ENCODE measurements at regions not wholly inside any gene's neighbourhood (a gene's known extent, or its start where the extent isn't known, plus 50 kb on each side); places are given as distances from the start of the nearest gene placed in this dataset.

DNA sequence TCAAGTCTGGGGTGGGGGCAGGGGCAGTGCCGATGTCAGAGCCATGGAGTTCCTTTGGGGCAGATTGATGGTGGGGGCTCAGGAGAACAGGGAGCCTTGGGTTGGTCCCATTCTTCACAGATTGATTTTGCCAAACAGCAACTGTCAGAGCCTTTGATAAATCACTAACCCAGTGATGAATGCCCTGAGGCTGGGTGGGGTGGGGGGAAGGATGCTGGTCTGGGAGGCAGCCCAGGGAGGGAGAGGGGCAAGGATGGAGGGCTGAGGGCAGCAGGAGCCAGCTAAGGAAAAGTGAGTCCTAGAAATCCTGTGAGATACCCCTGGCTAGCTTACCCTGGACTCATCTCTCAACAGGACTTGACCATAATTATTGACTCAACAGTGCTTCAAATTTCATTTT is 60.1 kb upstream of the ARAP3 start:
- H3K79me2 ChIP-seq (ENCODE audit: insufficient read depth, low read length) = no peaks in the 10 kb centered on the region
- H3K27ac Mint-ChIP-seq = no peak overlapping the region
- no peak overlapping the region for H2AFZ ChIP-seq (ENCODE audit: insufficient read depth, low read depth, low read length, poor library complexity, severe bottlenecking)
- H3K4me3 ChIP-seq (replicated peaks in 1 of 3; ENCODE audit: low read depth in 2 of 3, low read length in 3 of 3) = no peak overlapping the region
- H3K4me1 Mint-ChIP-seq = no peaks in the 10 kb centered on the region
- H3K27me3 ChIP-seq (ENCODE audit: control insufficient read depth in 2 of 2, insufficient read depth in 2 of 2, low read length in 2 of 2) = peaks cover 0 to 4% of the 10 kb centered on the region in 2 donors
- DNase-seq = no peak
- WGBS (ENCODE audit: insufficient coverage) = no CpG with 5 or more reads among the region's 1 CpG
- no peak overlapping the region for H3K4me3 Mint-ChIP-seq
- TF ChIP-seq, protein P1, sequence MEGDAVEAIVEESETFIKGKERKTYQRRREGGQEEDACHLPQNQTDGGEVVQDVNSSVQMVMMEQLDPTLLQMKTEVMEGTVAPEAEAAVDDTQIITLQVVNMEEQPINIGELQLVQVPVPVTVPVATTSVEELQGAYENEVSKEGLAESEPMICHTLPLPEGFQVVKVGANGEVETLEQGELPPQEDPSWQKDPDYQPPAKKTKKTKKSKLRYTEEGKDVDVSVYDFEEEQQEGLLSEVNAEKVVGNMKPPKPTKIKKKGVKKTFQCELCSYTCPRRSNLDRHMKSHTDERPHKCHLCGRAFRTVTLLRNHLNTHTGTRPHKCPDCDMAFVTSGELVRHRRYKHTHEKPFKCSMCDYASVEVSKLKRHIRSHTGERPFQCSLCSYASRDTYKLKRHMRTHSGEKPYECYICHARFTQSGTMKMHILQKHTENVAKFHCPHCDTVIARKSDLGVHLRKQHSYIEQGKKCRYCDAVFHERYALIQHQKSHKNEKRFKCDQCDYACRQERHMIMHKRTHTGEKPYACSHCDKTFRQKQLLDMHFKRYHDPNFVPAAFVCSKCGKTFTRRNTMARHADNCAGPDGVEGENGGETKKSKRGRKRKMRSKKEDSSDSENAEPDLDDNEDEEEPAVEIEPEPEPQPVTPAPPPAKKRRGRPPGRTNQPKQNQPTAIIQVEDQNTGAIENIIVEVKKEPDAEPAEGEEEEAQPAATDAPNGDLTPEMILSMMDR (IDR thresholded peaks at IDR 0.05) = no peak
- H3K27ac ChIP-seq (ENCODE audit: low read depth in 1 of 2, low read length in 2 of 2) = no peak overlapping the region
- H3K9me3 Mint-ChIP-seq = no peaks in the 10 kb centered on the region
- no peaks in the 10 kb centered on the region for H3K36me3 ChIP-seq (replicated peaks in 1 of 2; ENCODE audit: control insufficient read depth in 1 of 2, insufficient read depth in 2 of 2, low read length in 2 of 2)
- no peaks in the 10 kb centered on the region for H3K9me3 ChIP-seq (replicated peaks in 1 of 2; ENCODE audit: control insufficient read depth in 1 of 2, insufficient read depth in 1 of 2, low read length in 2 of 2)
- no peak overlapping the region for H3K9ac ChIP-seq (ENCODE audit: insufficient read depth, low read length, poor library complexity, severe bottlenecking)
- intact Hi-C loops (cut with micrococcal nuclease) = no loop called here
- no peaks in the 10 kb centered on the region for H3K4me1 ChIP-seq (ENCODE audit: control insufficient read depth in 1 of 2, insufficient read depth in 2 of 2, low read length in 2 of 2)
- no peaks in the 10 kb centered on the region for H3K36me3 Mint-ChIP-seq
- peaks cover 10 to 23% (median 10%) of the 10 kb centered on the region in 3 donors for H3K27me3 Mint-ChIP-seq (ENCODE audit: low read depth in 3 of 3)
- no peak overlapping the region for H3K4me2 ChIP-seq (replicated peaks; ENCODE audit: extremely low read depth, low read length, poor library complexity, severe bottlenecking)
- H4K20me1 ChIP-seq (ENCODE audit: insufficient read depth, low read length) = no peaks in the 10 kb centered on the region

DNA sequence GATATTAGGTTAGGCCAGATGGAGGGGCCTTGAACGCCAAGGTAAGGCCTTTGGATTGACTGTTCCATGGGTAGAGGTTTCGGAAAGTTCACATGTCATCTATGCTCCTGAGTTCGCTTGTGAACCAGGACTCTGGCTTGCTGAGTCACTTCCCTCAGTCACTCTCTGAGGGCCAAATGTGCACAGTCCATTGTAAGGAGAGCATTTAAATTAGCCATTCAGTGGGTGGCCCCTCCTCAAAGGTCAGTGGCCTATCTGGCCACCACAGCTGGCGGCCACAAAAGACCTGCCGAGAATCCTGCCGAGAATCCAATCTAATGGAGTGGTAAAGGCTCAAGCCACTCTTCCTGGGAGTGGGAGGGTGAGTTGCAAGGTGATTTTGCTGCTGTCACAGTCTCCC is 58.9 kb upstream of the ARAP3 start:
- no peaks in the 10 kb centered on the region for H3K9me3 Mint-ChIP-seq

More for the DNA sequence above, 58.9 kb upstream of the ARAP3 start:
- Histone ChIP-seq H3K27me3 (ENCODE audit: control insufficient read depth in 2 of 2, insufficient read depth in 2 of 2, low read length in 2 of 2) (peaks cover 0 to 4% of the 10 kb centered on the region in 2 donors), H4K20me1 (ENCODE audit: insufficient read depth, low read length) (no peaks in the 10 kb centered on the region), H3K27ac (ENCODE audit: low read depth in 1 of 2, low read length in 2 of 2) (no peak overlapping the region), H3K79me2 (ENCODE audit: insufficient read depth, low read length) (no peaks in the 10 kb centered on the region), H3K9ac (ENCODE audit: insufficient read depth, low read length, poor library complexity, severe bottlenecking) (no peak overlapping the region), H3K4me2 (replicated peaks; ENCODE audit: extremely low read depth, low read length, poor library complexity, severe bottlenecking) (no peak overlapping the region), H3K36me3 (replicated peaks in 1 of 2; ENCODE audit: control insufficient read depth in 1 of 2, insufficient read depth in 2 of 2, low read length in 2 of 2) (no peaks in the 10 kb centered on the region), H2AFZ (ENCODE audit: insufficient read depth, low read depth, low read length, poor library complexity, severe bottlenecking) (no peak overlapping the region), H3K9me3 (replicated peaks in 1 of 2; ENCODE audit: control insufficient read depth in 1 of 2, insufficient read depth in 1 of 2, low read length in 2 of 2) (no peaks in the 10 kb centered on the region), H3K4me3 (replicated peaks in 1 of 3; ENCODE audit: low read depth in 2 of 3, low read length in 3 of 3) (no peak overlapping the region), H3K4me1 (ENCODE audit: control insufficient read depth in 1 of 2, insufficient read depth in 2 of 2, low read length in 2 of 2) (no peaks in the 10 kb centered on the region)
- Mint-ChIP-seq H3K27me3 (ENCODE audit: low read depth in 3 of 3) (peaks cover 10 to 28% (median 10%) of the 10 kb centered on the region in 3 donors), H3K4me1 (no peaks in the 10 kb centered on the region), H3K4me3 (no peak overlapping the region), H3K27ac (no peak overlapping the region), H3K36me3 (no peaks in the 10 kb centered on the region)
- TF ChIP-seq, protein P1 (IDR thresholded peaks at IDR 0.05) = no peak
- intact Hi-C loops (cut with micrococcal nuclease) = no loop called here
- WGBS (ENCODE audit: insufficient coverage) = 58% methylated on average over 3 of the region's 6 CpGs
- DNase-seq = no peak

Data from CD14-positive monocyte (primary cell).